K562 (cell line): ENCODE measurements at regions not wholly inside any gene's neighbourhood (a gene's known extent, or its start where the extent isn't known, plus 50 kb on each side); places are given as distances from the start of the nearest gene placed in this dataset.
"Not testable (repeated sequence)": the region's sequence is repeated elsewhere in the genome, so short reads cannot be mapped to it uniquely, and the experiment has no call there.

Experiments used
- ATAC-seq: fragments of 200-7000 bp; cut with Tn5 transposase; 3 replicates; pipeline ENCODE4 v1.9.1; 2020; ENCODE audit warnings: moderate library complexity
- BruUV-seq: library from RNA; stranded (reverse); fragments of 400-500 nt; replicated peaks from 2 replicates; lab custom pipeline; 2021; lab: Mats Ljungman, UMichigan
- CTCF ChIA-PET: fragments of 300-600 bp; formaldehyde crosslinking; extraction: SDS; loops from one replicate; lab custom pipeline; 2021; ENCODE audit warnings: low intra/inter-chr PET ratio; lab: Yijun Ruan, JAX
- POLR2A ChIA-PET: fragments of 300-600, 350-650 bp; sonication (Branson Sonifier 250); formaldehyde crosslinking; extraction: SDS; loops from one replicate; lab custom pipeline; 2021; ENCODE audit warnings: antibody characterized with exemption, inconsistent platforms; lab: Yijun Ruan, JAX
- DNase-seq, 4 experiments: peaks; one replicate each; pipeline versions ENCODE4 v3.0.0 to v3.0.0-alpha.2; 2011 to 2018; ENCODE audit warnings: low spot score in 3 of 4, mixed read lengths in 3 of 4; ENCODE audit errors: extremely low read depth in 1 of 4
- FAIRE-seq: peaks from 2 replicates; lab custom pipeline; 2011; peaks lifted over from hg19 to GRCh38; lab: Jason Lieb, UNC
- H2AFZ ChIP-seq: 2 replicates; pipeline ENCODE4 v1.6.0; 2011; ENCODE audit warnings: low read depth, low read length, control low read depth, inconsistent platforms
- H3K27ac ChIP-seq: fragments of 200-600 bp; 3 replicates; pipeline ENCODE4 v1.8.0; 2011; ENCODE audit warnings: low read depth, mild to moderate bottlenecking, control low read depth, inconsistent platforms, low read length, moderate library complexity, mixed read lengths; ENCODE audit errors: extremely low read depth
- H3K27me3 ChIP-seq, 2 experiments: fragments of 300-600 bp in 1 of 2; 2 replicates in 1 of 2; 3 replicates in 1 of 2; pipeline versions ENCODE4 v1.6.0 to v1.8.0; 2011; ENCODE audit warnings: inconsistent platforms in 2 of 2, low read length in 2 of 2, mild to moderate bottlenecking in 1 of 2, mixed read lengths in 1 of 2, moderate library complexity in 1 of 2; ENCODE audit not compliant: control insufficient read depth in 2 of 2, insufficient read depth in 2 of 2
- H3K36me3 ChIP-seq: fragments of 300-600 bp; 3 replicates; pipeline ENCODE4 v1.8.0; 2011; ENCODE audit warnings: mild to moderate bottlenecking, low read length, inconsistent platforms; ENCODE audit not compliant: control insufficient read depth, insufficient read depth
- H3K4me1 ChIP-seq, 2 experiments: fragments of 200-600 bp in 1 of 2; replicated peaks in 1 of 2; 2 replicates in 1 of 2; 3 replicates in 1 of 2; pipeline versions ENCODE4 v1.5.1 to v1.8.0; 2011; ENCODE audit warnings: inconsistent platforms in 2 of 2, low read length in 2 of 2, mild to moderate bottlenecking in 1 of 2, mixed read lengths in 1 of 2, moderate library complexity in 1 of 2; ENCODE audit not compliant: control insufficient read depth in 2 of 2, insufficient read depth in 2 of 2
- H3K4me2 ChIP-seq: 2 replicates; pipeline ENCODE4 v1.6.1; 2011; ENCODE audit warnings: low read length, control low read depth, inconsistent platforms, mixed read lengths; ENCODE audit not compliant: insufficient read depth
- H3K4me3 ChIP-seq: fragments of 200-600 bp; sonication (generic), shearing (Covaris generic); 2 replicates; pipeline ENCODE4 v1.5.1; 2016; ENCODE audit warnings: control low read depth, inconsistent platforms
- H3K79me2 ChIP-seq: fragments of 200-600 bp; 3 replicates; pipeline ENCODE4 v1.8.0; 2011; ENCODE audit warnings: low read length, inconsistent platforms; ENCODE audit not compliant: control insufficient read depth, insufficient read depth
- H3K9ac ChIP-seq, 2 experiments: 2 replicates each; pipeline versions ENCODE4 v1.6.0 to v1.6.1; 2011; ENCODE audit warnings: low read depth in 2 of 2, low read length in 2 of 2, control low read depth in 1 of 2, inconsistent platforms in 1 of 2, mild to moderate bottlenecking in 1 of 2, mixed read lengths in 1 of 2; ENCODE audit not compliant: insufficient read depth in 1 of 2
- H3K9me1 ChIP-seq: one replicate; pipeline ENCODE4 v1.6.0; 2011; ENCODE audit warnings: inconsistent platforms, mild to moderate bottlenecking, low read length, moderate library complexity; ENCODE audit not compliant: control insufficient read depth, insufficient read depth
- H3K9me3 ChIP-seq: replicated peaks from 2 replicates; pipeline ENCODE4 v1.5.1; 2011; ENCODE audit warnings: low read depth, low read length, inconsistent platforms; ENCODE audit not compliant: control insufficient read depth, insufficient read depth
- H4K20me1 ChIP-seq: replicated peaks from 2 replicates; pipeline ENCODE4 v1.6.1; 2011; ENCODE audit warnings: low read length, inconsistent platforms, mixed read lengths; ENCODE audit not compliant: control insufficient read depth, insufficient read depth
- BHLHE40 ChIP-seq: IDR thresholded peaks from 2 replicates; pipeline ENCODE4 v1.6.1; 2011; ENCODE audit warnings: low read length, improper control_type of control experiment
- CREBBP ChIP-seq: IDR thresholded peaks from one replicate; pipeline ENCODE4 v1.6.1; 2012; ENCODE audit warnings: low read depth, mild to moderate bottlenecking, control low read depth, inconsistent platforms, low read length
- DACH1 ChIP-seq: fragments of 450-650 bp; IDR thresholded peaks from 2 replicates; pipeline ENCODE4 v1.6.1; 2018; ENCODE audit not compliant: partially characterized antibody
- FOXK2 ChIP-seq, 2 experiments: fragments of 450-650 bp; IDR thresholded peaks in 1 of 2; conservative IDR thresholded peaks in 1 of 2; 2 replicates each; pipeline ENCODE4 v1.6.1; 2016; ENCODE audit warnings: low read depth in 2 of 2, mild to moderate bottlenecking in 1 of 2
- HCFC1 ChIP-seq: IDR thresholded peaks from 2 replicates; pipeline ENCODE4 v1.6.1; 2012; ENCODE audit warnings: low read depth, low read length, improper control_type of control experiment
- KLF1 ChIP-seq: fragments of 450-650 bp; IDR thresholded peaks from 2 replicates; pipeline ENCODE4 v1.6.1; 2016; ENCODE audit warnings: missing genetic modification characterization, missing compliant biosample characterization
- MAZ ChIP-seq, 2 experiments: fragments of 450-650 bp in 1 of 2; sonication (generic) in 1 of 2; formaldehyde crosslinking; IDR thresholded peaks in 1 of 2; conservative IDR thresholded peaks in 1 of 2; 2 replicates each; pipeline versions ENCODE4 v1.4.0 to v1.5.0; 2020; ENCODE audit warnings: mild to moderate bottlenecking in 1 of 2, missing genetic modification reagents in 1 of 2
- NCOA2 ChIP-seq, 2 experiments: fragments of 450-650 bp; IDR thresholded peaks; 2 replicates each; pipeline ENCODE4 v1.6.1; 2018; ENCODE audit warnings: mild to moderate bottlenecking in 2 of 2, moderate library complexity in 1 of 2; ENCODE audit not compliant: partially characterized antibody in 2 of 2
- PCBP1 ChIP-seq: fragments of 200-400 bp; formaldehyde crosslinking; IDR thresholded peaks from 2 replicates; pipeline ENCODE4 v1.6.1; 2018; ENCODE audit warnings: mild to moderate bottlenecking, low read depth, low read length; ENCODE audit not compliant: poor library complexity, severe bottlenecking
- POU5F1 ChIP-seq: fragments of 150-350 bp; IDR thresholded peaks from 2 replicates; pipeline ENCODE4 v1.6.1; 2014; ENCODE audit warnings: borderline replicate concordance, low read length, low read depth, mild to moderate bottlenecking; ENCODE audit not compliant: partially characterized antibody
- PRMT5 ChIP-seq: sonication (generic); formaldehyde crosslinking; IDR thresholded peaks from 2 replicates; pipeline ENCODE4 v1.5.0; 2020; ENCODE audit warnings: missing genetic modification reagents
- ZFP1 ChIP-seq: fragments of 450-650 bp; formaldehyde crosslinking; IDR thresholded peaks from 2 replicates; pipeline ENCODE4 v1.4.0; 2020; ENCODE audit warnings: mild to moderate bottlenecking, mixed read lengths
- ZNF23 ChIP-seq: fragments of 250-450 bp; sonication (Bioruptor Pico); IDR thresholded peaks from 2 replicates; pipeline ENCODE4 v1.4.0; 2020; ENCODE audit warnings: mild to moderate bottlenecking
- ZNF408 ChIP-seq: fragments of 250-450 bp; sonication (Bioruptor Pico); IDR thresholded peaks from 2 replicates; pipeline ENCODE4 v1.4.0; 2020; ENCODE audit warnings: low read depth, mild to moderate bottlenecking, moderate library complexity
- ZNF431 ChIP-seq: sonication (generic); formaldehyde crosslinking; IDR thresholded peaks from 2 replicates; pipeline ENCODE4 v1.8.0; 2022; ENCODE audit warnings: mild to moderate bottlenecking, missing genetic modification reagents
- WGBS: fragments of 100-300 bp; shearing (Covaris generic); methylation state at CpG from one replicate; pipeline ENCODE4 v1.1.6; 2016; ENCODE audit warnings: low coverage, mixed read lengths; ENCODE audit not compliant: insufficient coverage; ENCODE audit errors: missing lambda C conversion rate; 5-methylcytosine and 5-hydroxymethylcytosine counted together
- in situ Hi-C: fragments of 300-500 bp; cut with MboI; formaldehyde crosslinking; loops from 4 replicates; pipeline ENCODE4 v1.15.0; 2018; ENCODE audit warnings: inconsistent platforms, mixed read lengths
- intact Hi-C: fragments of 100-400 bp; cut with micrococcal nuclease; formaldehyde crosslinking; loops from 2 replicates; pipeline ENCODE4 v1.14.2; 2022
- TF ChIP-seq, protein P1 (sequence below): fragments of 450-650 bp; formaldehyde crosslinking; IDR thresholded peaks from 2 replicates; pipeline ENCODE4 v1.4.0; 2022; ENCODE audit warnings: missing genetic modification characterization
- TF ChIP-seq, protein P2 (sequence below): sonication (generic); formaldehyde crosslinking; IDR thresholded peaks from 2 replicates; pipeline ENCODE4 v1.8.1; 2023; ENCODE audit warnings: mild to moderate bottlenecking, missing genetic modification reagents

DNA sequence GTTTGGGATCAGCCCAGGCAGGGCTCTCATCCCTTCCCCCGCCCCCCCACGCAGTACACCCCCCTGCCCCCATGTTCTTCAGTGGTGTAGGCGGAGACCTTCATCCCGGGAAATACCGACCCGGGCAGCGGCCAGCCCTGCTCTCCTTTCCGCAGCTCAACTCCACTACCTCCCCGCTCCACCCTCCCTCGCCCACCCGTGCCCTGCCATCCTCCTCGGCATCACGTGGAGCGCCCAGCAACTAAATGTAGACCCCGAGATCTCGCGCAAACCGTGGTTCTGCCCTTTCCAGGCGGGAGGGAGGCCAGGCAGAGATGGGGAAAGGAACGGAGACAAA is 1932.2 kb upstream of the DEFB115 start:
- Histone ChIP-seq H3K4me2 (no peak overlapping the region), H4K20me1 (no peaks in the 10 kb centered on the region)
- TF ChIP-seq MAZ (CRISPR knock-in tag; conservative IDR thresholded peaks at IDR 0.05 in 1 of 2, IDR thresholded peaks at IDR 0.05 in 1 of 2) (no peak), PRMT5 (CRISPR knock-in tag) (no peak), ZNF408 (no peak), NCOA2 (IDR thresholded peaks at IDR 0.05; ENCODE audit: partially characterized antibody in 2 of 2) (no peak), HCFC1 (no peak), CREBBP (no peak), FOXK2 (conservative IDR thresholded peaks at IDR 0.05 in 1 of 2, IDR thresholded peaks at IDR 0.05 in 1 of 2; ENCODE audit: low read depth in 2 of 2) (no peak), DACH1 (no peak), KLF1 (no peak), ZFP1 (CRISPR knock-in tag) (no peak), BHLHE40 (no peak), ZNF23 (no peak), PCBP1 (no peak), ZNF431 (CRISPR knock-in tag) (no peak), POU5F1 (no peak)
- TF ChIP-seq, protein P1, sequence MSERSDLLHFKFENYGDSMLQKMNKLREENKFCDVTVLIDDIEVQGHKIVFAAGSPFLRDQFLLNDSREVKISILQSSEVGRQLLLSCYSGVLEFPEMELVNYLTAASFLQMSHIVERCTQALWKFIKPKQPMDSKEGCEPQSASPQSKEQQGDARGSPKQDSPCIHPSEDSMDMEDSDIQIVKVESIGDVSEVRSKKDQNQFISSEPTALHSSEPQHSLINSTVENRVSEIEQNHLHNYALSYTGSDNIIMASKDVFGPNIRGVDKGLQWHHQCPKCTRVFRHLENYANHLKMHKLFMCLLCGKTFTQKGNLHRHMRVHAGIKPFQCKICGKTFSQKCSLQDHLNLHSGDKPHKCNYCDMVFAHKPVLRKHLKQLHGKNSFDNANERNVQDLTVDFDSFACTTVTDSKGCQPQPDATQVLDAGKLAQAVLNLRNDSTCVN, result no peak
- TF ChIP-seq, protein P2, sequence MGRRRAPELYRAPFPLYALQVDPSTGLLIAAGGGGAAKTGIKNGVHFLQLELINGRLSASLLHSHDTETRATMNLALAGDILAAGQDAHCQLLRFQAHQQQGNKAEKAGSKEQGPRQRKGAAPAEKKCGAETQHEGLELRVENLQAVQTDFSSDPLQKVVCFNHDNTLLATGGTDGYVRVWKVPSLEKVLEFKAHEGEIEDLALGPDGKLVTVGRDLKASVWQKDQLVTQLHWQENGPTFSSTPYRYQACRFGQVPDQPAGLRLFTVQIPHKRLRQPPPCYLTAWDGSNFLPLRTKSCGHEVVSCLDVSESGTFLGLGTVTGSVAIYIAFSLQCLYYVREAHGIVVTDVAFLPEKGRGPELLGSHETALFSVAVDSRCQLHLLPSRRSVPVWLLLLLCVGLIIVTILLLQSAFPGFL (CRISPR knock-in tag), result no peak
- TF ChIP-seq, all 486 proteins: peak for 0
- ChIA-PET POLR2A (no interaction called here), CTCF (no interaction called here)
- H3K9ac ChIP-seq, result no peak overlapping the region
- H3K9me1 ChIP-seq, result no peaks in the 10 kb centered on the region
- BruUV-seq, result no TSS peak
- intact Hi-C loops, result no loop called here
- ATAC-seq (no peak), DNase-seq (peak in 1 of 4 experiments; percentile 20), FAIRE-seq (no peak)
- peaks cover 0 to 7% of the 10 kb centered on the region in 2 experiments; a peak in 1 of 5 replicates for H3K4me1 ChIP-seq
- 8% methylated on average over 9 of the region's 20 CpGs for WGBS
- H3K9me3 ChIP-seq, result no peaks in the 10 kb centered on the region
- H3K27me3 ChIP-seq, result no peaks in the 10 kb centered on the region
- no peak overlapping the region for H3K27ac ChIP-seq
- no peak overlapping the region for H2AFZ ChIP-seq
- H3K36me3 ChIP-seq, result no peaks in the 10 kb centered on the region
- no peak overlapping the region for H3K4me3 ChIP-seq
- no peaks in the 10 kb centered on the region for H3K79me2 ChIP-seq
- in situ Hi-C loops, result loop anchor here (25.0 kb wide), 1 partner anchor 1537 kb away; no protein-coding TSS in a partner anchor

DNA sequence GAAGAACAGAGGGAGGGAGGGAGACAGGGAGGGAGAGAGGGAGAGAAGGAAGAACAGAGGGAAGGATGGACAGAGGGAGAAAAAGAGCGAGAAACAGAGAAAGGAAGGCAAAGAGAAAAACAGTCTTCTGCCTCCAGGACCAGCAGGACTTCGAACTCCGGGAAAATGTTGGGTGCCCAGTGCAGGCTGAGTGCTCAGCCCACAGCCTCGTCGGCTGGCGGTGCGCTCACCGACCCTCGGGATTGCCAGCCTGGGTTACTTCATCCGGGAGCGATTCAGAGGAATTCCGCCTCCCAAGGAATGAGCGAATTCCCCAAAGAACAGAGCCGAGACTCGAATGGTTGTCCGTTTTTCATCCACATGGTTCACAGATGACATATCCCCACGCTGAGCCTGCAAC is 1931.7 kb upstream of the DEFB115 start:
- H3K9me3 ChIP-seq, CTCF ChIA-PET, POLR2A ChIA-PET, H3K27ac ChIP-seq, ATAC-seq, FAIRE-seq, H3K9ac ChIP-seq, DNase-seq, H3K79me2 ChIP-seq, H3K4me1 ChIP-seq, H2AFZ ChIP-seq, H4K20me1 ChIP-seq, BruUV-seq, H3K36me3 ChIP-seq, H3K4me3 ChIP-seq, H3K4me2 ChIP-seq, H3K9me1 ChIP-seq, intact Hi-C loops, H3K27me3 ChIP-seq: not testable (repeated sequence)
- WGBS, result 6% methylated on average over 7 of the region's 17 CpGs
- in situ Hi-C loops, result loop anchor here (25.0 kb wide), 1 partner anchor 1537 kb away; no protein-coding TSS in a partner anchor
